A204.1 (cell line): ENCODE measurements at regions not wholly inside any gene's neighbourhood (a gene's known extent, or its start where the extent isn't known, plus 50 kb on each side); places are given as distances from the start of the nearest gene placed in this dataset.

ENCODE experiments used
- FAIRE-seq: peaks from 2 replicates; lab custom pipeline; 2012; peaks lifted over from hg19 to GRCh38; lab: Jason Lieb, UNC

DNA sequence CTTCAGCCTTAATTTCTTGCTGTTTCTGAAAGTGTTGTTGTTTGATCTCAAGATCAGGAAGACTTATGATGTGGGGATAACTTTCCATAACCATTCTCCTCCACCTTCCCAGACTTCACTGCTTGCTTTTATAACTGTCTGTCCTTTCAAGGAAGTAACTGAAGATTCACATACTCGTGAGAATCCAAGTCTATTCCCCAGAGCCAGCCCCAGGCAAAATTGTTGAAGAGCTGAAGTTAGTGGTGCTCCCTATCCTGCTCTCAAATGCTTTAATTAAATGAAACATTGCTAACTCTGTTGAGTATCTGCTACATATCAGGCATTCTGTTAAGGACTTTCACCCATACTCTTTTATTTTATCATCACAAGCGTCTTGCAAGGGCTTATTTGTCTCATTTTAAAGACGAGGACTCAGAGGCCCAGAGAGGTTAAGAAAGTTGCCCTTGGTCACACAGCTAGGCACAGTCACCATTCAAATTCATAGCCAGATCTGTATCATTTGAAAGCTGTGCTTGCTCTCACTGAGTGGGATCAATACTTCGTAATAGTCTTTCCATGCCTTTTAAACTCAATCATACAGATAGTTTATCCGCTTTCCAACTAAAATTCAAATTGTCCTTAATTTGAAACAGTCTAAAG, 189.8 kb upstream of the TCF4 start:
- FAIRE-seq, result no peak

DNA sequence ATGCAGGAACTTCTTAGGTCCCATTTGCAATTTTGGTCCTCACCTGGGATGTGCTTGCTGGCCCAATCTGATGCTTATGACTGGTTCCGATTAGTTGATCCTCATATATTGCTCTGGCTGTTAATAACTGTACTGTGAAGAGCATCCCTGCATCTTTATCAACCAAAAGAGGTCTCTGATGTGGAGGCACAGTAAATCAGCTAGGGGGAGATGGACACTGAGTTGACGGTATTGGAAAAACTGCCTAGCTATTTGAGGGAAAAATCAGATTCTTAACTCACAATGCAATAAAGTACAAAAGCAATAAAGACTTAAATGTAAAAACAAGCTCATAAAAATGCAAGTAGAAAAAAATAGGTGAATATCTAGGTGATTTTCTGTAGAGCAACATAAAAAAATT, 188.0 kb upstream of the TCF4 start:
- FAIRE-seq, result no peak

DNA sequence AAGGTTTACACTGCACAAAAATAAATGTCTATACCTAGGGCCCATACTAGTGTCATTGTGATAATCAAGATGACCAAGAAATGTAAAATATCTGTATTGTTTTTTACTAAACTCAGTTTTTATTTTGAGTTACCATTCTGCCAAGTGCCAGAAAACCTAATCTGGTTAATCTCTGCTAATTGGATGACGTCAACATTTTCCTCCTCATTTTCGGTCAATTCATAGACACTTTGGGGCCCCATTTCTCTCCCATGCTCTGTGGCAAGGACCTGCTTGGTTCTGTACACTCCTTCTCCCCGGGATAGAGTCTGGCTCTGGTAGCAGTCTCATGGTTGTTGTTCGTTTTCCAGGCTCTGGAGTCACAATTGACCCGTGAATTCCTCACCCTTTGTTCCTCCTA, 186.5 kb upstream of the TCF4 start:
- FAIRE-seq, result no peak

DNA sequence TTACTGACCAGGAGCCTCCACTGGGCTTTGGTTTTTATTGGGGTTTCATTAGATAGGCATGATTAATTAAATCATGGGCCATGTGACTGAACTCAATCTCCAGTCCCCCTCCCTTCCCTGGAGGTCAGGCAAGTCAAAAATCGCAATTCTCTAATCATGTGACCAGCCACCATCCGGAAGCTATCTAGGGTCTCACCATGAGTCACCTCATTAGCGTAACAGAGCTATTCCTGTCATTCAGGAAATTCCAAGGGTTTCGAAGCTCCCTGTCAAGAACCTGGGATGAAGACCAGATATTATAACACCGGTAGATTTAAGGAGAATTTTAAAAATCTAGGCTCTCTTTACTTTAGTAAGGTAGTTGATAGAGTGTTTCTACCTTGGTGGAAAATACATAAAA, 180.3 kb upstream of the TCF4 start:
- FAIRE-seq, result no peak

DNA sequence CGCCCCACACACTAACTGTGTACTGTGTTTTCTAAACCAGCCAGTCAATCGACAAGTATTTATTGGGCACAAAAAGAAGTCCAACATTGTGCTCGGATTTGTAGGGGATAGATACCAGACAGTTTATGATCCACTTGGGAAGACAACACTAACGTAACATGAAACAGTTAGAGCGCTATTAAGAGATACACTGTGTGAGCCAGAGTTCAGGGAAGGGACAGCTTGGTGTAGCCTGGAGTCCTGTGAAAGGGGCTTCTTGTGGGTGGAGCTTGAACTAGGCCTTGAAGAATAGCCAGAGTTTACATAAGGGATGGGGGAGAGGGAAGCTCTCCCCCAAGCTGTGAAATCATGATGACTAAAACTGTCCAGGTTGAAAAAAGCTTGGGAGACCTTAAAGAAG, 176.4 kb upstream of the TCF4 start:
- FAIRE-seq, result no peak

DNA sequence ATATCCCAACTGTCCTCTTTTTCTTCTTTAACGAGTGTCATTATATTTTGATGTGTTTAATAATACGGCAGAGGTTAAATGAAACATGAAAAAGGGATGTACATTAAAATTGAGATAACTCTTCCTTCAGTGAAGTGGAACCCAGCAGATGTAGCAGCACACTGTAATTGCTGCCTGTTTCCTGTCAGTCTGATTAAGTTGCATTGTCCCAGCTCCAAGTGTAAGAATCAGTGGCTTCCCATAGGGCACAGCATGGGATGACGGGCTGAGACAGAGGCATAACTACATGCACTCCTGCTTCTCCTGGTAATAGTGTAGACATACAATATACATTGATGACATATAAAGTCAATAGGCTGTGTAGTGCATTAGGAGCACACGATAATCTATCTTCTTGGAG, 175.8 kb upstream of the TCF4 start:
- no peak for FAIRE-seq

DNA sequence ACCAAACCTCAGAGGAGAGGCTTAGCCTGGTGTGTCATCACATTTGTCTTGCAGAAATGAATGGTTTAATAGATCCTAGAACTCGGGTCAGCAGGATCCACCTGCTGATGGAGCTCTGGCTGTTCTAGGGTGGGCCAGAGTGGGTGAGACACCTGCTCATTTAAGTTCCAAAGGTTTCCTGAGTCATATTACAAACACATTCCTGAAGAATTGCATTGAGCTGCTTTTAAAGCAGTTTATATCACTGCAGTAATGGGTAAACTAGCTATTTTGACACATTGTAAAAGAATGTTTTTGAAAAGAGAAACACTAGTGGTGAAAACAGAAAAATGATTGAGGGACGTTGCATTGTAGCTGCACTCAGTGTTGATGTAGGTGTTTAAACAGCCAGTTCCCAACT, 175.3 kb upstream of the TCF4 start:
- FAIRE-seq, result no peak

DNA sequence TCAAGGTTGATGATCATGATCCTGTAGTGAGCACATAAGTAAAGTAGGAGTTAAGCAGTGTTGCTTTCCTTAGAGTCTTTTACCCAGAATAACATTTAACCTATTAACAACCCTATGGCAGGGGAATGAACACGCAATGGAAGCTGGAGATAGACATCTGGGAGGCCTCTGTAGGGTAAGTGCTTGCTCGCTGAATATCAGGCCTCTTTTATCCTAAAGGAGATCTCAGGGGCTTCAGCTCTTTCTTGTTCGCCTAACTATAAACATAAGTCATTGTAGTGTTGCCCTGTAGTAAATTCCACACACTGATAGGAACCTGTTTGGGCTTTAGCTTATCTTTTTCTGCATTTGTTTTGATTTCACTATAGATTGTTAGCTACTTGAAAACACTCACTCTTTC, 174.4 kb upstream of the TCF4 start:
- FAIRE-seq, result no peak

DNA sequence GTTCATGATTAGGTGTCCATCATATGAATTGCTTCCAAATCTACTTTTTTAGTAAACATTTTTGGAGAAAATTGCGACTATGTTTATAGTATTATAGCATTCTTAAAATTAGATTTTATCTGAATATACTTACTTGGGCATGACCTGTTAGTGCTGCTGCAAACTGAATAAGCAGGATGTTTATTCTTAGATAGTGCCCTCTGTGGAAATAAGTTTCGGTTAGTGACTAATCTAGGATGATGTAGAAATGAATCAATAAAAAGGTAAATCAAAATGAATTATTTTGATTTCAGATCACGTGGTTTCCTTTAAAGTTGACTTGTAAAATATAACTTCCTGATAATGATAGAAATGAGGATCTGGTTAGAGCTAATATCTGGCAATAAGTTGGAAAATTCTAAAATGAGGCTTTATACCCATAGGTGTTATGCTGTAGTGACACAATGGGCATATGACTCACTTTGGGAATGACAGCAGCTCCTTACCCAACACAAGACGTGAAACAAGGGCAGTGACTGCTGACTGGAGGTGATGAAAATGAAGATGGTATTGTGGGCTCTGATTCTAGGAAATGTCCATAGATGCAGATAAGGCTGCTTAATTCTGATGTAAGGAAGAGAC, 165.8 kb upstream of the TCF4 start:
- no peak for FAIRE-seq

DNA sequence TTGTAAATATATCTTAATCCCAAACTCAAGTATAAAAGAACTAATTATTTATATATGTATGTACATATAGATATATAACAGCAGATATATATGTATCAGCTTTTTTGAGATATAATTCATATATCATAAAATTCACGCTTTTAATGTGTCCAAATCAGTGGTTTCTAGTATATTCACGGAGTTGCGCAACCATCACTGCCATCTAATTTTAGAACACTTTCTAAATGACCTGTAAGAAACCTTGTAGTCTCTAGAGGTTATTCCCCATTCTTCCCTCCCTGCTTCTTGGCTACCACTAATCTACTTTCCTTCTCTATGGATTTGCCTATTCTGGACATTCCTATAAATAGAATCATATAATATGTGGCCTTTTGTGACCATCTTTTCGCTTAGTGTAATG, 163.5 kb upstream of the TCF4 start:
- FAIRE-seq, result no peak

DNA sequence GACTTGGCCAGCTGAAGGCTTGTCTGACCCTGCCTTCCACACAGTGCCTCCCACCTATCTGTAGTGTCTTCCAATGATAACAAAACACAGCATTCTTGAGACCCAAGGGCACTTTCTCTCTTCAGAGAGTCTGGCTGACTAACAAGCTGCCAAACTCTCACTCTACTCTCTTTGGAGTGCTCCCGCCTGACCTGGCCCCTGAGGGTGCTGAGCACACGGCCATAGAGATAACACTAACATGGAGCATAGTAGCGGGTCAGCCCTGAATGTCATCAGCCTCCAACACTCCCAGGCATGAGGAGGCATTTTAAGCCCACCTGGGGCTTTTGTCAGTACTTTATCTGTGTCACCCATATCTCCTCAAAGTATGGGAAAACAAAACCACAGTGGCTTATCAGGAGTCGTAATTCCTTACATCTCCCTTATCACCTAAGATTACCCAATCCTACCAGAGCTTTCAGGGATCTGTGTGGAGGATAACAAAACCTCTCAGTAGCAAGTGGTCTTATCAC, 160.3 kb upstream of the TCF4 start:
- no peak for FAIRE-seq

DNA sequence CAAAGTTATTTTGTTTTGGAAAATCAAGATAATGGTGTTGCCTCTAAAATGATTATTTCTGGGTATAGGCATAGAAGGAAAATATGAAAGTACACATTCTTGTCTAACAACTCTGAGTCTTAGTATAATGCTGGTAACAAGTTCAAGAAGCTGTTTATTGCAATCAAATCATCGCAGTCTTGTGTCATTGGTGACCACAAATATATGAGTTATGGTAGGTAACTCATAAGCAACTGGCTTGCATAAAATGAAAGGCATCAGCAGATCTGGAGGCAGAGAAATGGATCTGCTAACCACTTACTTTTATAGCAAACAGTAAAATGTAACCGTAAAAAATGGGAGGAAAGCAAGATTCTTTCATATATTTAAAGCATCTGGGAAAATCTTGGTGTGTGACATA, 156.2 kb upstream of the TCF4 start:
- no peak for FAIRE-seq

DNA sequence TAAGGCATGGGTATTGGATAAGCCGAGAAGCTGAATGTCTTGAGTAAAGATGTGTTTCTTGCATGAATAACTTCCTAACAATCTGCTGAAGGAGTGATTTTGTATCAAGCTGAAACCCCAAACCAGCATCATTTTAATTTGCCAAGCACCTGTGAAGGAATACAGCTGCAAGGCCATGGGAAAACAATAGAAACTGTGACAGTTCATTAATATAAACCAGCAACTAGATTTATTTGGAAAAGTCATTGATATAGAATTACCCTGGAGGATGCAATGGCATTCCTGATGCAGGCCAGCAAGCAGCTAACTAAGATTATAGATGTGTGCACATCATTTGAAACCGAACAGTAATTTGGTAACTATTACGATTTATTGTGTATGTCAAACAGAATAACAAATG, 155.7 kb upstream of the TCF4 start:
- FAIRE-seq, result no peak

DNA sequence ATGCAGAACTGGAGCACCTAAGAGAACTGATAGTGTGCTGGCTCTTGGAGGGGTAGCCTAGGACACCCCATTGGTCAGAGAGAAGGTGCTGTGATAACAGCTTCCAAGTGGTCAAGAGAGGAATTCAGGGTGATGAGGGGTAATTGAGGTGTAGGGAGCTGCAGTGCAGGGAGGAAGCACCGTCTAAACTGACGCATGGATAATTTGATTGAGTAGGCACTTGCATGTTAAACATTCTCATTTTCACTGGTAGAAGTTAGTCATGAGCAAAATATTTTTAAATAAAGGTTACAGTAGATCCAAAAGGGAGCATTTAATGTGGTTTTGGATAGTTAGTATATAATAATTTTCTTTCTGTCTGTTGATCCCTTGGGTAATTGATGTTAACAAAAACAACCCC, 155.1 kb upstream of the TCF4 start:
- no peak for FAIRE-seq

DNA sequence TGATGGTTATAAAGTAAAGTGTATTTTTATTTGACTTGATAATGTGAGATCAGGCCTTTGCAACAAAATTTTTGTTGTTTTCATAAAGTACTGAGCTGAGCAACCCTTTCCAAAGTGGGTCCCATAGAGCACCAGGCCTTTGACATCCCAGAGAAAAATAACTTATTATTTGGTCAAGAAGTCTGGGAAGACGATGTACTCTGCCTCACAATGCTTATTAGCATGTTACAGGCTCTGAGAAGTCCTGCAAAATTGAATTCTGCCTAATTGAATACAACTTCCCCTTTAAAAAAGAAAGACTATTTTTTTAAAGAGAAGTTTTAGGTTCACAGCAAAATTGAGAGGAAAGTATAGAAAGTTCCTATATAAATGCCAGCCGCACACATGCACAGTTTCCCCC, 151.5 kb upstream of the TCF4 start:
- FAIRE-seq, result no peak

DNA sequence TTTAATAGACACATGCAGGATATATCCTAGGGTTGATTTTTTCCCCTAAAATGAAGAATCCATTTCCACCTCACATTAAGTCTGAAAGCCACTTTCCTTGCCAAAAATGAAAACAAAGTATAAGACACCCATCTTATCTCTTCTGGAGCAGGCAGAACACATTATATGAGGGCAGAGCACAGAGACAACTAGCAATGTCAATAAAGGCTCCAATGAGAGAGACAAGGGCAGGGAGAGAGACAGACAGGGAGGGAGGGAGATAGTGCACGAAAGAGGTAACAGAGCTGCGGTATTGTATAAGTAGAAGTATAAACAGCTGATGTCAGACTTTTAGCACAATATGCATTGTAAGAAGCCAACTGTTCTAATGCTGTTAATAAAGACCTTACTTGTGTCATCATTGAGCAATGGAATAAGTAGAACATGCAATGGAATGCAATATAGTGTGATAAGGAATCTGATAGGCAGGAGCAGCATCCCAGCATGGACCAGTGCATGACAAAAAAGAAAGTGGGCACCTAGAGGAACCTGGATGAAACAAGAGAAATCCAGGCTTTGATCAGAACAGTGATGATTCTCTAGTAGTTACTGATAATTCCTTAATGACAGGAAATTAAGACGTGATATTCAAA, 150.6 kb upstream of the TCF4 start:
- no peak for FAIRE-seq

DNA sequence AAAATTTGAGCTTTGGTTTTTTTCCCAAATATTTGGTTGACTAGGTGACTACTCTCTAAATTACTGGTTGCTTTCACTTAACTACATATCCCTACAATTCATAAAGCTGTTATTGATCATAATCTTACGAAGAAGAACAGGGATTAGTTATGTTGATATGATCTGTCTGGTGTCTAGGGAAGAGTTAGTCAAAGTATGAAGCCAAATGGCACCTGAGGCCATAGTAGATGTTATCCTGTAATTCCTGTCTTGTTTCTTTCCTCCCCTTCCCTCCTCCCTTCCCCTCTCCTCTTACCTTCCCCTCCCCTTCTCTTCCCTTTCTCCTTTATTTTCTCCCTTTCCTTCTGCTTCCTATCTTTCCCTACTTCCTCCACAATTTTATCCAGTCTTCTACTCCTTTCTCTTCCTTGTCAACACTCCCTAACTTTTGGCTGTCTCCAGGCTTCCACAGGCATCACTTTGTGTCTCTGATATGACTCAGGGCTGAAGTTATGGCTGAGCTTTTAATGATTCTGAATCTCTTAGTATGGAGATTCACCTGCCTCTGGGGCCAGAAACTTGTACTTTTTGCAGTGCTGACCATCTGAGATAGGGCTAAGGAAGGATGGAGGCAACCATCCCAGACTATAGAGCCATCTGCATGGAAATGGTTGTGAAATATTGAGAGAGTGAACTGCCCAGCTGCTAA, 149.9 kb upstream of the TCF4 start:
- FAIRE-seq, result no peak

DNA sequence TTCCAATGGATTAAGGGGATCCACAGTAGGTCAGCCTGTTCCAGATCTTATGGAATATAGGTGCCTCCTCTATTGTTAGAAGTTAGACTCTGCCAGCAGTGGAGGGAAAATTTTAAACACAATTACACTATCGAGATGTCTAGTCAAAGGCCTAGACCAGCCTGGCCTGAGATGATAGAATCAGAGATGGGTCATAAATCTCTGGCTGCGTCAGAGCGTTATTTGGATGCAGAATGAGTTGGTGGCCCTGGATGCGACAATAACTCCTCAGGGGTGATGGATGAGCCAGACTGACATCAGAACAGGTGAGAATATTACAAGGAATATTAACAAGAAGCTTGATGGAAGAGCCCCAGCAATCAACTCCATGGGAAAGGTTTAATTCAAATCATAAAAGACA, 149.3 kb upstream of the TCF4 start:
- no peak for FAIRE-seq

DNA sequence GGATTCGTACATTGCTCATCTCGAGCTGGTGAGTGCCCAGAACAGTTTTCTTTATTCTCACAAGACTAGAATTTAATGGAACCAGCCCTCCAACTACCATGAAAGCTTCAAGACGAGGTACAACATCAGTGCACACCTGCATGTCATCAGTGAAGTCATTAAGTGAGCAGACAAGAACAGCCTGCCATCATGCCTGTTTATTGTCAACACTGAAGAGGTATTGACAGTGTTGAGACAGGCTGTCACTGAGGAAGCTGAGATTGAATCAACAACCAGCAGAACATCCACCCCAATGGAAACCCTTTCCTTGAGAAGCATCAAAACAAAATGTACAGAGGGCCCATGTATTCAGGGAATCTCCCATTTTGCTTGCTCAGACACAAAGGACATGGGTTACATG, 148.0 kb upstream of the TCF4 start:
- no peak for FAIRE-seq

DNA sequence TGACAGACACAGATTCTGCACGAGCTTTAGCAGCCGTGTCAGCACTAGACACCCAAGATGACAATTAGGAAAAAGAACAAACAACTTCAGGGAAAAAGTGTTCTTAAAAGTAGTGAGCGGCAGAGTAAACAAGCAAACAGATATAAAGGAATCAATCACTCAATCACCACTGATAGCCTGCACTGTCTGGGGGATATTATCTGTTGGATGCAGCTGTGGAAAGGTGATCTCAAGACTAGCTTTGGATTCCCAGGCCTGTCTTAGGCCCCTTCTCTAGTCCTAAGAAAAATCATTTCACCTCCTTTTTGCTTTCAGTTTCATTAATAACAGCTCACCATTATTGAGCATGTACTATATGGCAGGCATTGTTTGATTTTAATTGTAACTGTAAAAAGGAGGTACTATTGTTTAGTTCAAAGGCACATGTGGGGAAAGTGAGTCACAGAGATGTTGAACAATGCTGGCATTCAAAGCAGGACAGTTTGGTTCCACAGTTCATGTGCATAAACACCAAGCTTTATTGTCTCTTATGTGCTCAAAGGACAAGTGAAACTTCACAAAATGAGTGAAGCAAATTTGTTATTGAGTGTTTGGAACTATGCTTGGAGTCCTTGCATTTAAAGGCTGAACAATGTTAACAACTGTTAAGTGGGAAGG, 147.3 kb upstream of the TCF4 start:
- no peak for FAIRE-seq

DNA sequence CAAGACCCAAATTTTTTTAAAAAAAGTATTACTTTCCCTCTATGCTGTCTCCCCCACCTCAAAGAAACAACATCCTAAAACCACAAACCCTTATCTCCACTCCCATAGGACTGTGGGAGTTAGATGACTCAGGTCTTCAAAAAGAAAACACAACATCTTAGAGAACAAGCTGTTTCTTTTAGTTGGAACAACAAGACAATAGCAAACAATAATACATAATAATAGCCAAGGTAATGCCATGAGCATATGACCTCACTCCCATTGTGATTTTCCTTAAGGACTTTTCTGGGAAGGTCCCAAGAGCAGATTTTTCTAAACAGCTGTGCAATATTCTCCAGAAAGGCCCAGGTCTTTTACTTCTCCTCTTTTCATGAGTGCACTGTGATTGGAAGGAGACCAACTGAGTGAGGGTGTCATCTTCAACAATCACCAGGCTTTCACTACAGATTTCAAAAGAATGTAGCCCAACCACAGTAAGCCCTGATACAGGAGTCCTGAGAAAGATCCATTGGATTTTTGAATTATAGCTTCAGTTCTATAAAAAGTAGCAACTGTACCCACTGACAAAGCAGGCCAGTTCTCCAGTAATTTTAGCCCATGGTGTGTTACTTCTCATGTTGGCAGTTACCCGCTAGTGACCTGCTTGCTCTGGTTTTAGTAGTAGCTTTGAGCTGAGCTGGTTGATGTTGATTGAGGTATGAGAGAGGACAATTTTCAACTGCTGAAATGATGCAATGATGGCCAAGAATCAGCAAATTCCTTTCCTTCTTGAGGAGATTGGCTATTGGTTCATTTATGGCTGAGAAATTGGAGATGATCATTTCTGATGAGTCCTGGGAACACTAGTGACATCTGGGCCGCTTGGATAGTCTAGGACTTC, 144.5 kb upstream of the TCF4 start:
- no peak for FAIRE-seq

DNA sequence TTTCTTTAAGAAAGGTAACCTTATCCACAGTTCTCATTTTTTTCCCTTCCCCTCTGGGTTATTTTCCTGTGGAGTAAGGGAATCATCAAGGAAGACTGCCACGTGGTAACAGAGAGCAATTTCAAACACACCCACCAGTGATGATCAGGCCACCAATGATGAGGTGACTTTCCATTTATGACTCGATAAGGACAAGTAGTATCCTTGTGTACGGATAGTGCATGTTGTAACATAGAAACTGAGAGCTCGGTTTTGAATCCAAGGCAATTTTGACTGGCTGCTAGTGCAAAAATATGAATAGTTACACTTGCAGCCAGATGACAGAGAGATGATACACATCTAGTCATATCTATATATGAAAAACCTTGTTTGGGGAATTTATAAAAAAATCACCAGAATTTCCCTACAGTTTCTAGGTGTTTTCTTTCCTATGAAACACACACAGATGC, 143.6 kb upstream of the TCF4 start:
- no peak for FAIRE-seq
